ENCODE measurements at regions not wholly inside any gene's neighbourhood (a gene's known extent, or its start where the extent isn't known, plus 50 kb on each side); places are given as distances from the start of the nearest gene placed in this dataset.
A peak's percentile ranks its signal among the peaks of the same experiment; 100 is the strongest.
"Not testable (repeated sequence)": the region's sequence is repeated elsewhere in the genome, so short reads cannot be mapped to it uniquely, and the experiment has no call there.

DNA sequence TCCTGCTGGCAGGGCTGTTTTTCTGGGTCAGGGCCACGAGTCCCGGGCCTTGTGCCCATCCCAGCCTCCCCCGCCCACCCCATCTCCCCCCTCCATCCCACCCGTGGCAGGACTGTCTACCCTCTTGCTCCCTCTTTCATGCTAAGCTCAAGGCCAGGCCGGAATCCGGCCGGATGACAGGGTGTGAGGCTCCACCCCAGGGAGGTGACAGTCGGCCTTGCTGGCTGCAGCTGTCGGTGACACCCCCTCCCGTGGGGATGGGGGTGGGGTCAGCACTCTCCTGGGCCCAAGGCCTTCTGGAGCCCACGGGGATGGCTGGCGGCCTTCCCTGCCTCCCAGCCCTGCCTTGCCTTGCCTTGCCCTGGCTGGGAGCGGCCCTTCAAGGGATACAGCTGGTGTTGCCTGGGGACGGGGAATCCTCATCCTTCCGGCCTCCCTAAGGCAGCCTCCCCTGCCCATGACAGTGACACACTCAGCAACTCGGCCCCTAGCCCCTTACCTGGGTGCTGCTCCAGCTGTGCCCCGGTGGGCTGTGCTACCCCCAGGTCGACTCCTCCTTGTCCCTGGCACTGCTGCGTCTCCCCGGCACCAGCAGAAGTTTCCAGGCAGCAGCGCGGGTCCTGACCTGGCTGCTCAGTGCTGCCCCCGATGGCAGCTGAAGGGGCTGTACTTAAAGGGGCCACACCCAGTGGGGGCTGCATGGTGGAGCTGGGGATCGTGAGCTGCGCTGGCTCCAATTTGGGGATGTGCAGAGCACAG, 303.9 kb downstream of the CCDC74A start:
- SMC1A ChIA-PET (ENCODE audit: uncharacterized antibody, unreplicated experiment); H3K36me3 ChIP-seq (ENCODE audit: control insufficient read depth in 2 of 2, insufficient read depth in 2 of 2, low read length in 1 of 2); BruUV-seq (replicated peaks); CTCF ChIA-PET; intact Hi-C loops (cut with micrococcal nuclease; ENCODE audit: unreplicated experiment); H3K4me2 ChIP-seq (ENCODE audit: control insufficient read depth, insufficient read depth); H2AFZ ChIP-seq (ENCODE audit: control insufficient read depth, low read depth, low read length); H3K9ac ChIP-seq (ENCODE audit: control insufficient read depth, insufficient read depth, low read length); H4K20me1 ChIP-seq (ENCODE audit: control insufficient read depth, insufficient read depth); H3K4me3 ChIP-seq; H3K27me3 ChIP-seq (replicated peaks in 1 of 2; ENCODE audit: control insufficient read depth in 2 of 2, insufficient read depth in 2 of 2, low read length in 1 of 2); RAD21 ChIA-PET (ENCODE audit: unreplicated experiment); in situ Hi-C loops (cut with MboI); FAIRE-seq; H3K4me1 ChIP-seq (ENCODE audit: control insufficient read depth, insufficient read depth, low read length); H3K9me3 ChIP-seq (replicated peaks; ENCODE audit: control insufficient read depth, insufficient read depth, low read length); H3K27ac ChIP-seq (ENCODE audit: control insufficient read depth, insufficient read depth); DNase-seq (ENCODE audit: low read depth, low spot score); H3K79me2 ChIP-seq (ENCODE audit: control insufficient read depth, insufficient read depth, low read length); POLR2A ChIA-PET: not testable (repeated sequence)
- 17% methylated on average over 19 of the region's 25 CpGs for WGBS (ENCODE audit: insufficient coverage, insufficient replicate concordance, low lambda C conversion rate, missing lambda C conversion rate)
- ATAC-seq: peak; percentile 81
- TF ChIP-seq, protein P1, sequence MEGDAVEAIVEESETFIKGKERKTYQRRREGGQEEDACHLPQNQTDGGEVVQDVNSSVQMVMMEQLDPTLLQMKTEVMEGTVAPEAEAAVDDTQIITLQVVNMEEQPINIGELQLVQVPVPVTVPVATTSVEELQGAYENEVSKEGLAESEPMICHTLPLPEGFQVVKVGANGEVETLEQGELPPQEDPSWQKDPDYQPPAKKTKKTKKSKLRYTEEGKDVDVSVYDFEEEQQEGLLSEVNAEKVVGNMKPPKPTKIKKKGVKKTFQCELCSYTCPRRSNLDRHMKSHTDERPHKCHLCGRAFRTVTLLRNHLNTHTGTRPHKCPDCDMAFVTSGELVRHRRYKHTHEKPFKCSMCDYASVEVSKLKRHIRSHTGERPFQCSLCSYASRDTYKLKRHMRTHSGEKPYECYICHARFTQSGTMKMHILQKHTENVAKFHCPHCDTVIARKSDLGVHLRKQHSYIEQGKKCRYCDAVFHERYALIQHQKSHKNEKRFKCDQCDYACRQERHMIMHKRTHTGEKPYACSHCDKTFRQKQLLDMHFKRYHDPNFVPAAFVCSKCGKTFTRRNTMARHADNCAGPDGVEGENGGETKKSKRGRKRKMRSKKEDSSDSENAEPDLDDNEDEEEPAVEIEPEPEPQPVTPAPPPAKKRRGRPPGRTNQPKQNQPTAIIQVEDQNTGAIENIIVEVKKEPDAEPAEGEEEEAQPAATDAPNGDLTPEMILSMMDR (IDR thresholded peaks at IDR 0.05 in 2 of 3, conservative IDR thresholded peaks at IDR 0.05 in 1 of 3; ENCODE audit: control insufficient read depth in 2 of 3, extremely low read depth in 1 of 3, insufficient read depth in 1 of 3, low read depth in 3 of 3, low read length in 3 of 3): peak in 2 of 3 experiments; percentile 24 to 26; a peak in 3 of 6 replicates

- ATAC-seq; H3K4me3 ChIP-seq; in situ Hi-C loops (cut with MboI); H2AFZ ChIP-seq (ENCODE audit: control insufficient read depth, low read depth, low read length); H4K20me1 ChIP-seq (ENCODE audit: control insufficient read depth, insufficient read depth); intact Hi-C loops (cut with micrococcal nuclease; ENCODE audit: unreplicated experiment); CTCF ChIA-PET; DNase-seq (ENCODE audit: low read depth, low spot score); H3K9me3 ChIP-seq (replicated peaks; ENCODE audit: control insufficient read depth, insufficient read depth, low read length); H3K27ac ChIP-seq (ENCODE audit: control insufficient read depth, insufficient read depth); FAIRE-seq; BruUV-seq (replicated peaks); POLR2A ChIA-PET; H3K9ac ChIP-seq (ENCODE audit: control insufficient read depth, insufficient read depth, low read length); H3K36me3 ChIP-seq (ENCODE audit: control insufficient read depth in 2 of 2, insufficient read depth in 2 of 2, low read length in 1 of 2); H3K79me2 ChIP-seq (ENCODE audit: control insufficient read depth, insufficient read depth, low read length); H3K27me3 ChIP-seq (replicated peaks in 1 of 2; ENCODE audit: control insufficient read depth in 2 of 2, insufficient read depth in 2 of 2, low read length in 1 of 2); H3K4me1 ChIP-seq (ENCODE audit: control insufficient read depth, insufficient read depth, low read length); SMC1A ChIA-PET (ENCODE audit: uncharacterized antibody, unreplicated experiment); RAD21 ChIA-PET (ENCODE audit: unreplicated experiment); H3K4me2 ChIP-seq (ENCODE audit: control insufficient read depth, insufficient read depth): not testable (repeated sequence)
- 27% methylated on average over 10 of the region's 10 CpGs for WGBS (ENCODE audit: insufficient coverage, insufficient replicate concordance, low lambda C conversion rate, missing lambda C conversion rate)
Observed at GRCh38 chr2:131832209-131832780, 304.6 kb downstream of the CCDC74A start.

DNA sequence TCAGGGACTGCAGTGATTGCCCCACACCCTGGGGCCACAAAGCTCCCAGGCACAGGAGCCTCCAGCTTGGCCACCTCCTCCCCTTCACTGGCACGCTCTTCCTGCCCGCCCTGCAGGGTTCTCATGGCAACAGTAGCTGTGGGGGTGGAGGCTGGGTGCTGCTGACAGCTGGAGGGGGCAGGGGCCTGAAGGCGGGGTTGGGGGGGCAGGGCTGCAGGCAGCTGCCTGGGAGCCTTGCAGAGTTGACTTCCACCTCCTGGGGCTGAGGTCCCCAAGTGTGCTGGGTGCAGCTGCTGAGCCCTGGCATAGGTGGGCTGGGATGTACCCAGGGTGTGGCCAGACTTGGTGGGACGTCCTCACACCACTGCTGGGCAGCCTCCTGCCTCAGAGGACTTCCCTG, 305.2 kb downstream of the CCDC74A start:
- SMC1A ChIA-PET (ENCODE audit: uncharacterized antibody, unreplicated experiment); CTCF ChIA-PET; H3K9me3 ChIP-seq (replicated peaks; ENCODE audit: control insufficient read depth, insufficient read depth, low read length); DNase-seq (ENCODE audit: low read depth, low spot score); FAIRE-seq; ATAC-seq; H3K79me2 ChIP-seq (ENCODE audit: control insufficient read depth, insufficient read depth, low read length); H3K27ac ChIP-seq (ENCODE audit: control insufficient read depth, insufficient read depth); H2AFZ ChIP-seq (ENCODE audit: control insufficient read depth, low read depth, low read length); H3K4me3 ChIP-seq; in situ Hi-C loops (cut with MboI); POLR2A ChIA-PET; intact Hi-C loops (cut with micrococcal nuclease; ENCODE audit: unreplicated experiment); H3K4me2 ChIP-seq (ENCODE audit: control insufficient read depth, insufficient read depth); H3K36me3 ChIP-seq (ENCODE audit: control insufficient read depth in 2 of 2, insufficient read depth in 2 of 2, low read length in 1 of 2); H3K9ac ChIP-seq (ENCODE audit: control insufficient read depth, insufficient read depth, low read length); BruUV-seq (replicated peaks); H3K27me3 ChIP-seq (replicated peaks in 1 of 2; ENCODE audit: control insufficient read depth in 2 of 2, insufficient read depth in 2 of 2, low read length in 1 of 2); H3K4me1 ChIP-seq (ENCODE audit: control insufficient read depth, insufficient read depth, low read length); H4K20me1 ChIP-seq (ENCODE audit: control insufficient read depth, insufficient read depth); RAD21 ChIA-PET (ENCODE audit: unreplicated experiment): not testable (repeated sequence)
- WGBS (ENCODE audit: insufficient coverage, insufficient replicate concordance, low lambda C conversion rate, missing lambda C conversion rate): 0% methylated on average over 2 of the region's 4 CpGs
